AG10803 (cell line): ENCODE measurements at regions not wholly inside any gene's neighbourhood (a gene's known extent, or its start where the extent isn't known, plus 50 kb on each side); places are given as distances from the start of the nearest gene placed in this dataset.

Experiments used
- DNase-seq: peaks from one replicate; pipeline ENCODE4 v3.0.0; 2010; ENCODE audit warnings: low read depth
- H3K4me3 ChIP-seq: 2 replicates; pipeline ENCODE4 v1.5.1; 2011; ENCODE audit warnings: mild to moderate bottlenecking, low read length, control low read depth
- TF ChIP-seq, protein P1 (sequence below): conservative IDR thresholded peaks from 2 replicates; pipeline ENCODE4 v1.5.1; 2011; ENCODE audit warnings: mild to moderate bottlenecking, low read length, control low read depth, inconsistent platforms

DNA sequence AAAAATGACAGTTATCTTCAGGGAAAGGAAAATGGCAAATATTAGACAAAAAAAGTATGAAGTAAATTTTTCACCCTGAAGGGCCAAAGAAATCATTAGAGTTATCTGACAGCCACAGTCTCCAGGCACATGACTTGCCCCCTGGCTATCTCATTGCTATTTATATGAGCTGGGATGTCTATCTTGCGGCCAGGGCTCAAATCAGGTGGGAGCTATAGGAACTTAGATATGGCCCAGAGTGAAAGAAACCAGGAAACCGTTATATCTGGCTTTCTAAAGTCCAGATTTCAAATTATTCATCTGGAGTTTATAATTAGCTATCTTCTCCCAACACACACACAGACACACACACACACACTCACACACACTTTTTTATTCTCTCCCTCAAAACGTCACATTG, 135.3 kb upstream of the EEF1E1 start:
- DNase-seq = no peak
- TF ChIP-seq, protein P1, sequence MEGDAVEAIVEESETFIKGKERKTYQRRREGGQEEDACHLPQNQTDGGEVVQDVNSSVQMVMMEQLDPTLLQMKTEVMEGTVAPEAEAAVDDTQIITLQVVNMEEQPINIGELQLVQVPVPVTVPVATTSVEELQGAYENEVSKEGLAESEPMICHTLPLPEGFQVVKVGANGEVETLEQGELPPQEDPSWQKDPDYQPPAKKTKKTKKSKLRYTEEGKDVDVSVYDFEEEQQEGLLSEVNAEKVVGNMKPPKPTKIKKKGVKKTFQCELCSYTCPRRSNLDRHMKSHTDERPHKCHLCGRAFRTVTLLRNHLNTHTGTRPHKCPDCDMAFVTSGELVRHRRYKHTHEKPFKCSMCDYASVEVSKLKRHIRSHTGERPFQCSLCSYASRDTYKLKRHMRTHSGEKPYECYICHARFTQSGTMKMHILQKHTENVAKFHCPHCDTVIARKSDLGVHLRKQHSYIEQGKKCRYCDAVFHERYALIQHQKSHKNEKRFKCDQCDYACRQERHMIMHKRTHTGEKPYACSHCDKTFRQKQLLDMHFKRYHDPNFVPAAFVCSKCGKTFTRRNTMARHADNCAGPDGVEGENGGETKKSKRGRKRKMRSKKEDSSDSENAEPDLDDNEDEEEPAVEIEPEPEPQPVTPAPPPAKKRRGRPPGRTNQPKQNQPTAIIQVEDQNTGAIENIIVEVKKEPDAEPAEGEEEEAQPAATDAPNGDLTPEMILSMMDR = no peak
- no peak overlapping the region for H3K4me3 ChIP-seq

DNA sequence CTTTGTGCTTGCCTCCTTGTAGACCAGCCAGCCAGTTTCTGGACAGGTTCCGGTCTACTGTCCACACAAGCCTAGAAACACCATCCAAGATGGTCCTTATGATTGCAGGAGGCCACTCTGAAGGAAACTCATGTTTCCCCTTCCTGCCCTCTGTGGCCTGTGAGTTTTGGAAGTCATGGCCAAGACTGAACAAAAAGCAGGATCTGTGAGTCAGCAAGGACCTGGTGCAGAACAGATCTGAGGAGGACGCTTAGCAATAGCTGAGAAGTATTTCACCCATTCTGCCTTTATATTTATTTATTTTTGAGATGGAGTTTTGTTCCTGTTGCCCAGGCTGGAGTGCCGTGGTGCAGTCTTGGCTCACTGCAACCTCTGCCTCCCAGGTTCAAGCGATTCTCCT, 134.6 kb upstream of the EEF1E1 start:
- H3K4me3 ChIP-seq = no peak overlapping the region
- DNase-seq = no peak

DNA sequence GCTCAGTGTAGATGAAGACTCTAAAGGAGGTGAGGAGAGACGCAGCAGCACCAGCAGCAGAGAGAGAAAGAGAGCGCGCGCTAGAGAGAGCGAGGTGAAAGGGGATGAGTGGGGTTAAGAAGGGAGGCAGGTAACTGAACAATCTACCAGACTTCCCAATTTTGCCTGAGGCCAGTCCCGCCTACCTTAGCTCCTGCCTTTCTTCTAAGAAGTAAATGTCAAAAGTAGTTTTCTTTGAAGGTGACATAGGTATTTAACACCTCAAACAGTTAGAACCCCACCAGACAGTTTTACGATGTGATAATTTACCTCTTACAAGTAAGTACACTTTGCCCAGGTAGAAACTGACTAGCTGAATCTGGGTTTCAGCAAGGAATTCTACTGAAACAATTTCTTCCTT, 132.0 kb upstream of the EEF1E1 start:
- TF ChIP-seq, protein P1 = no peak
- no peak for DNase-seq
- H3K4me3 ChIP-seq = no peak overlapping the region

More for the DNA sequence above, 134.6 kb upstream of the EEF1E1 start:
- TF ChIP-seq, protein P1 = no peak

GRCh38 chr6:8231956-8232355, 129.6 kb upstream of the EEF1E1 start:
- TF ChIP-seq, protein P1 = no peak
- no peak for DNase-seq

GRCh38 chr6:8229915-8230756, 127.8 kb upstream of the EEF1E1 start:
- H3K4me3 ChIP-seq = no peak overlapping the region
- TF ChIP-seq, protein P1 = no peak
- DNase-seq = no peak

More at GRCh38 chr6:8231956-8232355, 129.6 kb upstream of the EEF1E1 start:
- H3K4me3 ChIP-seq = no peak overlapping the region

DNA sequence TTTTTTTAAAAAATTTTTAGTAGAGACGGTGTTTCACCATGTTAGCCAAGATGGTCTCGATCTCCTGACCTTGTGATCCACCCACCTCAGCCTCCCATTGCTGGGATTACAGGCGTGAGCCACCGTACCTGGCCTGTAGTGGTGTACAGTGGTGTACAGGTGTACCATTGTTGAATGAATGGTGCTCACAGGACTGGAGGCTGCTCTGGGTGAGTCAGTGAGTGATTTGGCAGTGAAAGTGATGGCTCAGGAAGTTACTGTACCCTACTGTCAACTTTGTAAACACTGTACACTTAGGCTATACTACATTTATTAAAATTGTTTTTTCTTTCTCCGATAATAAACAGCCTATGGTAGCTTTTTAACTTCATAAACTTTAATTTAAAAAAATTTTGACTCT, 122.8 kb upstream of the EEF1E1 start:
- TF ChIP-seq, protein P1 = no peak
- no peak for DNase-seq
- no peak overlapping the region for H3K4me3 ChIP-seq

DNA sequence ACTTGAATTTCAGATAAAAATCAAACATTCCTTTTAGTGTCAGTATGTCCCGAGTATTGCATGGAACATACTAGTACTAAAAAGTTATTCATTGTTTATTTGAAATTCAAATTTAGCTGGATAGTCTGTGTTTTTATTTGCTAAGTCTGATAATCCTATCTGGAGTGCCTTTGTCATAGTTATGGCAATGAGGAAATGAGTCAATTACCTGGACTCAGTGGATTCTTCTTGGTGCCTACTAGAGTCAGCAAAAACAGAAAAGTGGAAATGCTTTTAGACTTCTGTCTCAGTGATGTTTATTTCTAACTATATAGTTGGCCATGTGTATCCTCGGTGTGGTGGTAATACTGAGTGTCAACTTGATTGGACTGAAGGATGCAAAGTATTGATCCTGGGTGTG, 121.3 kb upstream of the EEF1E1 start:
- DNase-seq = no peak
- TF ChIP-seq, protein P1 = no peak
- no peak overlapping the region for H3K4me3 ChIP-seq
